SK-N-SH (cell line): ENCODE measurements at regions not wholly inside any gene's neighbourhood (a gene's known extent, or its start where the extent isn't known, plus 50 kb on each side); places are given as distances from the start of the nearest gene placed in this dataset.

ENCODE experiments used
- CTCF ChIA-PET: fragments of 300-600, 350-600 bp; formaldehyde crosslinking; extraction: SDS; loops from one replicate; lab custom pipeline; 2021; lab: Yijun Ruan, JAX
- POLR2A ChIA-PET: fragments of 350-600 bp; sonication (Branson Sonifier 250); formaldehyde crosslinking; extraction: SDS; loops from one replicate; lab custom pipeline; 2020; ENCODE audit warnings: antibody characterized with exemption, inconsistent platforms; lab: Yijun Ruan, JAX
- DNase-seq: peaks from one replicate; pipeline ENCODE4 v3.0.0; 2012
- H2AFZ ChIP-seq: fragments of 200-600 bp; sonication (generic); 2 replicates; pipeline ENCODE4 v1.8.1; 2016; ENCODE audit warnings: antibody characterized with exemption, mild to moderate bottlenecking, low read depth
- H3F3A ChIP-seq: fragments of 200-600 bp; sonication (generic); replicated peaks from 2 replicates; pipeline ENCODE3; 2016; ENCODE audit warnings: antibody characterized with exemption, mild to moderate bottlenecking; ENCODE audit not compliant: insufficient read depth
- H3K27ac ChIP-seq, 2 experiments: fragments of 200-500 bp in 1 of 2; fragments of 200-600 bp in 1 of 2; sonication (Bioruptor generic) in 1 of 2; sonication (generic), shearing (Covaris generic) in 1 of 2; 2 replicates each; pipeline versions ENCODE4 v1.5.1 to v1.6.1; 2014 to 2016; ENCODE audit warnings: low read depth in 2 of 2, inconsistent platforms in 1 of 2, low read length in 1 of 2, mild to moderate bottlenecking in 1 of 2, mixed read lengths in 1 of 2
- H3K27me3 ChIP-seq: fragments of 200-600 bp; sonication (generic), shearing (Covaris generic); 2 replicates; pipeline ENCODE4 v1.6.1; 2016; ENCODE audit warnings: mixed run types; ENCODE audit not compliant: insufficient read depth
- H3K36me3 ChIP-seq, 2 experiments: fragments of 200-500 bp in 1 of 2; fragments of 200-600 bp in 1 of 2; sonication (Bioruptor generic) in 1 of 2; sonication (generic) in 1 of 2; replicated peaks in 1 of 2; 2 replicates each; pipeline versions ENCODE3 to v1.5.1; 2014 to 2016; ENCODE audit warnings: low read length in 1 of 2, mild to moderate bottlenecking in 1 of 2; ENCODE audit not compliant: insufficient read depth in 2 of 2, control insufficient read depth in 1 of 2
- H3K4me1 ChIP-seq, 2 experiments: fragments of 200-500 bp in 1 of 2; fragments of 200-600 bp in 1 of 2; sonication (Bioruptor generic) in 1 of 2; sonication (generic), shearing (Covaris generic) in 1 of 2; 2 replicates each; pipeline versions ENCODE4 v1.5.1 to v1.6.1; 2014 to 2016; ENCODE audit warnings: low read depth in 1 of 2, low read length in 1 of 2, mixed run types in 1 of 2; ENCODE audit not compliant: insufficient read depth in 2 of 2, control insufficient read depth in 1 of 2
- H3K4me2 ChIP-seq: fragments of 200-600 bp; sonication (generic), shearing (Covaris generic); 2 replicates; pipeline ENCODE4 v1.6.1; 2017; ENCODE audit warnings: mixed run types
- H3K4me3 ChIP-seq, 2 experiments: fragments of 200-500 bp in 1 of 2; fragments of 200-600 bp in 1 of 2; sonication (Bioruptor generic) in 1 of 2; sonication (generic), shearing (Covaris generic) in 1 of 2; 2 replicates each; pipeline versions ENCODE4 v1.5.1 to v1.8.1; 2014 to 2016; ENCODE audit warnings: low read depth in 2 of 2, inconsistent platforms in 1 of 2, low read length in 1 of 2, mild to moderate bottlenecking in 1 of 2, mixed read lengths in 1 of 2, moderate library complexity in 1 of 2
- H3K79me2 ChIP-seq: fragments of 200-600 bp; sonication (generic); 2 replicates; pipeline ENCODE4 v1.8.1; 2017; ENCODE audit warnings: mild to moderate bottlenecking; ENCODE audit not compliant: insufficient read depth
- H3K9ac ChIP-seq: fragments of 200-600 bp; sonication (generic); 2 replicates; pipeline ENCODE4 v1.6.1; 2017; ENCODE audit warnings: mixed run types
- H3K9me2 ChIP-seq: fragments of 200-600 bp; sonication (generic); 2 replicates; pipeline ENCODE4 v1.6.1; 2017; ENCODE audit warnings: mixed run types
- H3K9me3 ChIP-seq: fragments of 200-600 bp; sonication (generic); 2 replicates; pipeline ENCODE4 v1.6.1; 2017; ENCODE audit warnings: mixed run types, mild to moderate bottlenecking, moderate library complexity
- H4K20me1 ChIP-seq: fragments of 200-600 bp; sonication (generic); 2 replicates; pipeline ENCODE4 v1.6.1; 2017; ENCODE audit warnings: mild to moderate bottlenecking, mixed run types; ENCODE audit not compliant: insufficient read depth
- CTCF ChIP-seq: fragments of 200-600 bp; sonication (generic); IDR thresholded peaks from 2 replicates; pipeline ENCODE4 v1.6.1; 2017; ENCODE audit warnings: antibody characterized with exemption, mild to moderate bottlenecking, moderate library complexity
- ELF1 ChIP-seq: IDR thresholded peaks from 2 replicates; pipeline ENCODE4 v1.4.0; 2012
- GATA2 ChIP-seq: sonication (generic); formaldehyde crosslinking; IDR thresholded peaks from 2 replicates; pipeline ENCODE4 v1.5.0; 2020; ENCODE audit warnings: mild to moderate bottlenecking, missing genetic modification reagents
- IRF3 ChIP-seq: fragments of 150-350 bp; IDR thresholded peaks from 2 replicates; pipeline ENCODE4 v1.6.1; 2016; ENCODE audit warnings: mild to moderate bottlenecking, low read depth, low read length
- MEF2A ChIP-seq: IDR thresholded peaks from 2 replicates; pipeline ENCODE4 v1.4.0; 2012; ENCODE audit warnings: low read depth, borderline replicate concordance
- MXI1 ChIP-seq: IDR thresholded peaks from 2 replicates; pipeline ENCODE4 v1.6.1; 2012; ENCODE audit warnings: mild to moderate bottlenecking, low read depth, low read length, improper control_type of control experiment
- POLR2AphosphoS5 ChIP-seq: IDR thresholded peaks from 2 replicates; pipeline ENCODE4 v1.6.1; 2012; ENCODE audit warnings: low read depth, low read length
- RAD21 ChIP-seq: IDR thresholded peaks from 2 replicates; pipeline ENCODE4 v1.6.1; 2012; ENCODE audit warnings: mild to moderate bottlenecking, low read length
- RCOR1 ChIP-seq: fragments of 150-350 bp; IDR thresholded peaks from 2 replicates; pipeline ENCODE4 v1.6.1; 2017; ENCODE audit warnings: antibody characterized with exemption, low read length
- REST ChIP-seq: IDR thresholded peaks from 2 replicates; pipeline ENCODE4 v1.6.1; 2012; ENCODE audit warnings: mild to moderate bottlenecking, low read depth, low read length, moderate library complexity
- RXRA ChIP-seq: IDR thresholded peaks from 2 replicates; pipeline ENCODE4 v1.4.0; 2012; ENCODE audit warnings: low read depth, mild to moderate bottlenecking, borderline replicate concordance
- SIN3A ChIP-seq: IDR thresholded peaks from 2 replicates; pipeline ENCODE4 v1.6.1; 2012; ENCODE audit warnings: low read depth, mild to moderate bottlenecking, low read length, moderate library complexity, borderline replicate concordance
- TCF12 ChIP-seq: IDR thresholded peaks from 2 replicates; pipeline ENCODE4 v1.4.0; 2012
- YY1 ChIP-seq: IDR thresholded peaks from 2 replicates; pipeline ENCODE4 v1.4.0; 2012; ENCODE audit warnings: low read depth, mild to moderate bottlenecking
- WGBS: methylation state at CpG from one replicate; pipeline ENCODE4 v1.1.6; 2017; ENCODE audit warnings: low lambda C conversion rate; 5-methylcytosine and 5-hydroxymethylcytosine counted together

GRCh38 chr1:194776657-194777056, 1590.2 kb upstream of the B3GALT2 start:
- CTCF ChIA-PET = no interaction called here
- Histone ChIP-seq H3K9me2 (no peaks in the 10 kb centered on the region), H3K27ac (no peak overlapping the region), H3K9me3 (no peaks in the 10 kb centered on the region), H4K20me1 (no peaks in the 10 kb centered on the region), H3K27me3 (no peaks in the 10 kb centered on the region), H3K9ac (no peak overlapping the region), H2AFZ (no peak overlapping the region), H3K79me2 (no peaks in the 10 kb centered on the region), H3K4me1 (no peaks in the 10 kb centered on the region), H3F3A (no peaks in the 10 kb centered on the region), H3K4me3 (no peak overlapping the region), H3K4me2 (no peak overlapping the region), H3K36me3 (no peaks in the 10 kb centered on the region)
- 15% methylated on average over 3 of the region's 3 CpGs for WGBS
- TF ChIP-seq YY1 = no peak
- TF ChIP-seq SIN3A = no peak
- TF ChIP-seq RXRA = no peak
- TF ChIP-seq POLR2AphosphoS5 = no peak
- no peak for TF ChIP-seq RAD21
- no peak for TF ChIP-seq MEF2A
- TF ChIP-seq IRF3 = no peak
- no peak for TF ChIP-seq MXI1
- no peak for TF ChIP-seq RCOR1
- DNase-seq = no peak
- POLR2A ChIA-PET = no interaction called here

- H3K4me3 ChIP-seq = no peak overlapping the region
- no peaks in the 10 kb centered on the region for H4K20me1 ChIP-seq
- no peaks in the 10 kb centered on the region for H3K27me3 ChIP-seq
- H3K79me2 ChIP-seq = no peaks in the 10 kb centered on the region
- no peaks in the 10 kb centered on the region for H3K9me2 ChIP-seq
- H3K9me3 ChIP-seq = no peaks in the 10 kb centered on the region
- POLR2A ChIA-PET = no interaction called here
- H3K4me2 ChIP-seq = no peak overlapping the region
- DNase-seq = no peak
- CTCF ChIA-PET = interaction anchor here (1.2 kb wide), 1 partner anchor 14 kb away, joined by 3 read pairs; no protein-coding TSS in a partner anchor
- no peak for TF ChIP-seq GATA2
- no peak for TF ChIP-seq ELF1
- no peak for TF ChIP-seq RCOR1
- H3F3A ChIP-seq = no peaks in the 10 kb centered on the region
- no peaks in the 10 kb centered on the region for H3K4me1 ChIP-seq
- no peaks in the 10 kb centered on the region for H3K36me3 ChIP-seq
- no peak overlapping the region for H3K27ac ChIP-seq
- H3K9ac ChIP-seq = no peak overlapping the region
- 66% methylated on average over 2 of the region's 2 CpGs for WGBS
- no peak overlapping the region for H2AFZ ChIP-seq
These were observed 1588.1 kb upstream of the B3GALT2 start for GRCh38 chr1:194774535-194774934.

GRCh38 chr1:194755241-194755994, 1569.0 kb upstream of the B3GALT2 start:
- no peaks in the 10 kb centered on the region for H4K20me1 ChIP-seq
- H3K9me3 ChIP-seq = no peaks in the 10 kb centered on the region
- WGBS = 3% methylated on average over 3 of the region's 3 CpGs
- H3K4me2 ChIP-seq = no peak overlapping the region
- H3K36me3 ChIP-seq = no peaks in the 10 kb centered on the region
- peaks cover 0 to 3% of the 10 kb centered on the region in 2 experiments; a peak in 1 of 4 replicates for H3K4me1 ChIP-seq
- peak overlapping the region in 1 of 2 experiments; percentile 58; a peak in 1 of 4 replicates for H3K27ac ChIP-seq
- ChIA-PET CTCF (no interaction called here), POLR2A (no interaction called here)
- H2AFZ ChIP-seq = no peak overlapping the region
- no peak overlapping the region for H3K4me3 ChIP-seq
- no peaks in the 10 kb centered on the region for H3K9me2 ChIP-seq
- no peaks in the 10 kb centered on the region for H3K27me3 ChIP-seq
- no peak overlapping the region for H3K9ac ChIP-seq
- H3F3A ChIP-seq = no peaks in the 10 kb centered on the region
- TF ChIP-seq IRF3 (no peak), CTCF (no peak), TCF12 (peak; percentile 60), REST (no peak)
- TF ChIP-seq, all 33 proteins: peak for 1
- no peak for DNase-seq
- no peaks in the 10 kb centered on the region for H3K79me2 ChIP-seq
